Upper lobe of left lung (tissue), 4 donors: ENCODE measurements at regions not wholly inside any gene's neighbourhood (a gene's known extent, or its start where the extent isn't known, plus 50 kb on each side); places are given as distances from the start of the nearest gene placed in this dataset.

Source experiments
- CTCF ChIP-seq, 6 experiments: fragments of 450-650 bp in 4 of 6; fragments of 200-600 bp in 2 of 6; sonication (generic) in 2 of 6; IDR thresholded peaks; one replicate each; pipeline ENCODE4 v1.5.1; 2016 to 2019; ENCODE audit warnings: antibody characterized with exemption in 6 of 6
- EP300 ChIP-seq, 4 donors: sonication (generic); formaldehyde crosslinking; IDR thresholded peaks; one replicate each; pipeline ENCODE4 v1.5.1; 2017; ENCODE audit warnings: antibody characterized with exemption in 4 of 4, control low read depth in 2 of 4
- POLR2A ChIP-seq, 4 donors: fragments of 450-650 bp; IDR thresholded peaks; one replicate each; pipeline ENCODE4 v1.5.1; 2016 to 2017; ENCODE audit warnings: antibody characterized with exemption in 4 of 4, mild to moderate bottlenecking in 2 of 4
- POLR2AphosphoS5 ChIP-seq, 2 donors: sonication (generic); formaldehyde crosslinking; IDR thresholded peaks; one replicate each; pipeline ENCODE4 v1.5.1; 2017; ENCODE audit warnings: antibody characterized with exemption in 2 of 2

DNA sequence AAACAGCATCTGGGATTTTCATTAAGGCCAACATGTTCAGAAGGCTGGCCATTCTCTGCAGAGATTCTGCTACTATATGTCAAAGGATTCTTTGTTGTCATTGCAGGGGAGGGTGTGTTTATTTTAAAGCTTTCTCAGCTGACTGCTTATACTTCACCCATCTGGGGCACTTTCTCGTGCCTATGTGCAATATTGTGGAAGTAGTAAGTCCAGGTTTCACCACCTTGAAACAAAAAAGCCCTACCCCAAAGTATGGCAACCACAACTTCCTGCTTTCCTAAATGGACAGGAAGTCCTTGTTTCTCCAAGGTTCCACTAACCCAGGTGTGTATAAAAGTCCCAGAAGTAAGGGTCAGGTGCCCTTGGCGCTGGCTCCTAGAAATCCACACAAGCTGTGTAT, 58.7 kb upstream of the COL1A2 start:
- TF ChIP-seq CTCF (IDR thresholded peaks at IDR 0.05) = no peak
- no peak for TF ChIP-seq POLR2AphosphoS5 (IDR thresholded peaks at IDR 0.05)
- no peak for TF ChIP-seq EP300 (IDR thresholded peaks at IDR 0.05)
- TF ChIP-seq POLR2A (IDR thresholded peaks at IDR 0.05) = no peak
